VCaP (cell line): ENCODE measurements at regions not wholly inside any gene's neighbourhood (a gene's known extent, or its start where the extent isn't known, plus 50 kb on each side); places are given as distances from the start of the nearest gene placed in this dataset.

Experiments used
- H3K27ac ChIP-seq: fragments of 450-650 bp; 2 replicates; pipeline ENCODE4 v1.5.1; 2017
- CTCF ChIP-seq: fragments of 450-650 bp; conservative IDR thresholded peaks from 2 replicates; pipeline ENCODE4 v1.5.1; 2017; ENCODE audit warnings: mild to moderate bottlenecking, moderate library complexity

GRCh38 chr6:76490456-76490855 is 418.0 kb upstream of the IMPG1 start:
- H3K27ac ChIP-seq, result no peak overlapping the region
- TF ChIP-seq CTCF, result no peak

DNA sequence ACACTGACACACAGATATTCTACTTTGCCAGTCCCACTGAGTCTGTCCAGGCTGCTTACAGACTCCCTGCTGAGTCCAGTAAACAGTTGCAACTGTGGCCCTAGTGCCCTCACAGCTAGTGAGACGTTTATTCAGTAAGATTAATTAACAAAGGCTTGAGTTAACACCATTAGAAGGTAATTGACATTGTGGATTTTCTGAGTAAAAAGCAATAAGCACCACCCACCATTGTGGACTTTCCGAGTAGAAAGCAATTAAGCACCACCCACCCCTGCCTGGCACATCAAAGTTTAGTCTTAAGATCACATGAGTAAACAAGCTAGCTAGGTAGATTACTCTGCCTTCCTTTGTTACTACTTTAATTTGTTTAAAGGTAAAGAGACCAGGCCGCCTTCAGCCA is 408.6 kb upstream of the IMPG1 start:
- no peak for TF ChIP-seq CTCF
- H3K27ac ChIP-seq, result no peak overlapping the region

- no peak for TF ChIP-seq CTCF
- no peak overlapping the region for H3K27ac ChIP-seq
These were observed 400.4 kb upstream of the IMPG1 start for GRCh38 chr6:76472858-76473257.

- no peak overlapping the region for H3K27ac ChIP-seq
- no peak for TF ChIP-seq CTCF
These were observed 393.8 kb upstream of the IMPG1 start for GRCh38 chr6:76466286-76466685.

GRCh38 chr6:76465410-76465809 is 392.9 kb upstream of the IMPG1 start:
- no peak for TF ChIP-seq CTCF
- H3K27ac ChIP-seq, result no peak overlapping the region

- H3K27ac ChIP-seq, result no peak overlapping the region
- no peak for TF ChIP-seq CTCF
These were observed 380.8 kb upstream of the IMPG1 start for GRCh38 chr6:76453270-76453669.

- H3K27ac ChIP-seq, result no peak overlapping the region
- no peak for TF ChIP-seq CTCF
These were observed 379.7 kb upstream of the IMPG1 start for GRCh38 chr6:76451926-76452709.
